A172 (cell line): ENCODE measurements at regions not wholly inside any gene's neighbourhood (a gene's known extent, or its start where the extent isn't known, plus 50 kb on each side); places are given as distances from the start of the nearest gene placed in this dataset.

ENCODE experiments used
- DNase-seq: peaks from one replicate; pipeline ENCODE4 v3.0.0-alpha.2; 2015; ENCODE audit warnings: low spot score

GRCh38 chr3:72436863-72437592 lies 411.2 kb downstream of the SHQ1 start:
- DNase-seq: no peak

GRCh38 chr3:72434296-72434695 lies 413.9 kb downstream of the SHQ1 start:
- no peak for DNase-seq

- DNase-seq: no peak
Observed at GRCh38 chr3:72432246-72432645, 416.0 kb downstream of the SHQ1 start.

- DNase-seq: no peak
Observed at GRCh38 chr3:72429589-72430353, 418.5 kb downstream of the SHQ1 start.

GRCh38 chr3:72428803-72429202 lies 419.4 kb downstream of the SHQ1 start:
- no peak for DNase-seq

GRCh38 chr3:72427624-72428023 lies 420.6 kb downstream of the SHQ1 start:
- no peak for DNase-seq

GRCh38 chr3:72426618-72427397 lies 421.4 kb downstream of the SHQ1 start:
- no peak for DNase-seq

- no peak for DNase-seq
Observed at GRCh38 chr3:72423643-72424042, 424.6 kb downstream of the SHQ1 start.

- DNase-seq: no peak
Observed at GRCh38 chr3:72421786-72422185, 426.5 kb downstream of the SHQ1 start.

GRCh38 chr3:72421126-72421525 lies 427.1 kb downstream of the SHQ1 start:
- no peak for DNase-seq

- no peak for DNase-seq
Observed at GRCh38 chr3:72418856-72419255, 429.4 kb downstream of the SHQ1 start.

- DNase-seq: no peak
Observed at GRCh38 chr3:72418244-72418643, 430.0 kb downstream of the SHQ1 start.

- DNase-seq: no peak
Observed at GRCh38 chr3:72414481-72415016, 433.7 kb downstream of the SHQ1 start.

- DNase-seq: no peak
Observed at GRCh38 chr3:72413228-72413627, 435.0 kb downstream of the SHQ1 start.

GRCh38 chr3:72412340-72412956 lies 435.8 kb downstream of the SHQ1 start:
- no peak for DNase-seq

GRCh38 chr3:72411843-72412242 lies 436.4 kb downstream of the SHQ1 start:
- DNase-seq: no peak

GRCh38 chr3:72411126-72411525 lies 437.1 kb downstream of the SHQ1 start:
- DNase-seq: no peak

GRCh38 chr3:72408983-72409779 lies 439.1 kb downstream of the SHQ1 start:
- DNase-seq: no peak

- DNase-seq: no peak
Observed at GRCh38 chr3:72407766-72408165, 440.5 kb downstream of the SHQ1 start.

- DNase-seq: no peak
Observed at GRCh38 chr3:72405943-72406566, 442.2 kb downstream of the SHQ1 start.
